ENCODE measurements at regions not wholly inside any gene's neighbourhood (a gene's known extent, or its start where the extent isn't known, plus 50 kb on each side); places are given as distances from the start of the nearest gene placed in this dataset.

GRCh38 chr16:85334718-85335583 is 222.7 kb upstream of the CIBAR2 start:
- DNase-seq (ENCODE audit: low spot score) (no peak), ATAC-seq (peak; percentile 2)
- intact Hi-C loops (cut with DNase I): no loop called here

GRCh38 chr16:85335584-85336491 is 223.6 kb upstream of the CIBAR2 start:
- intact Hi-C loops (cut with DNase I): no loop called here
- DNase-seq (ENCODE audit: low spot score) (no peak), ATAC-seq (no peak)

GRCh38 chr16:85337910-85338637 is 225.8 kb upstream of the CIBAR2 start:
- no peak for DNase-seq (ENCODE audit: low spot score)
- no peak for ATAC-seq
- intact Hi-C loops (cut with DNase I): no loop called here

DNA sequence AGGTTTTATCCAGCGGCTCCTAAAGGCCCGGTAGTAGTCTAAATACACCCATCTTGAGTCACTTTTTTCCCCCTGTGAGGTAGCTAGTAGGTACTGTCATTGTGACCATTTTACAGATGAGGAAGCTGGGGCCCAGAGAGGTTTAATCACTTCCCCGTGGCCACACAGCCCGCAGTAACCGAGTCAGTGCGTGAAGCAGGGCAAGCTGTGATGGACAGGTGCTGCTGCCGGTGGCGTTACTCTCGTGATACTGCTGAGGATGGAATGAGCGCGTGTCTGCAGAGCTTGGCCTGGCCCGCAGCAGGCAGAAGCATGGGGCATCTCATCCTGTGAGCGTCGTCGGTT is 226.3 kb upstream of the CIBAR2 start:
- no peak for DNase-seq (ENCODE audit: low spot score)
- intact Hi-C loops (cut with DNase I): no loop called here
- ATAC-seq: no peak

GRCh38 chr16:85338989-85339685 is 226.9 kb upstream of the CIBAR2 start:
- no peak for DNase-seq (ENCODE audit: low spot score)
- intact Hi-C loops (cut with DNase I): no loop called here
- no peak for ATAC-seq

DNA sequence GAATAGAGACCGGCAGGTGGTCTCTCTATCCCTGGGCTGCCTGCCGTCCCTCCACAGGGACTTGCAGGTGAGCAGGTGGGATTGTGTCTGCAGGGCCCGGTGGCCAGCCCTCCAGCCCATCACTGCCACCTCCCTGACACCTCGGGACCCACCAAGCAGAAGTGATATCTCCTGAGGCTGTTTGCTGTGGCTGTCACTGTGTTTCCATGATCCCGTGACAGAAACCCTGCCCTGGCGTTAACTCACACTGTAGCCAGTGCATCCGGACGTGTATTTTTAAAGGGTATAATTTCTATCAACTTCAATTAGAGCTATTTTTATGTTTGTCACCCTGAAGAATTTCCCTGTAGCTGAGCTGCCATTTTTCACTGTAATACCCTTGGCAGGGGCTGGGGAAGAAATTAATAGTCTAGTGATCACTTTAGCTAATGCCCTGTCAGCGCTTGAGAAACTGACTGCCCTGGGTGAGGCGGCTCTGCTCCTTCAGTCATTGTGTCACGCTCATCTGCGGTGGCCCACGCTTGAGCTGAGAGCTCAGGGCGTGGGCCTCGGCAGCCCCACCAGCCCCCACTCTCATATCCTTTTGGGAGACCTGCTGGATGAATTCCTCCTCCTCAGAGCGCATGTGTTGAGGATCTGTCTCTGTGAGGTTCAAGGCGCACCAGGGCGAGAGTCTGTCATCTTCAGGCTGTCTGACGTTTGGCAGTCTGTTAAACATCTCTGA is 229.9 kb upstream of the CIBAR2 start:
- intact Hi-C loops (cut with DNase I): no loop called here
- no peak for ATAC-seq

GRCh38 chr16:85344502-85345128 is 232.3 kb upstream of the CIBAR2 start:
- intact Hi-C loops (cut with DNase I): no loop called here
- DNase-seq (ENCODE audit: low spot score) (no peak), ATAC-seq (no peak)

More for the DNA sequence above, 229.9 kb upstream of the CIBAR2 start:
- DNase-seq (ENCODE audit: low spot score): no peak

DNA sequence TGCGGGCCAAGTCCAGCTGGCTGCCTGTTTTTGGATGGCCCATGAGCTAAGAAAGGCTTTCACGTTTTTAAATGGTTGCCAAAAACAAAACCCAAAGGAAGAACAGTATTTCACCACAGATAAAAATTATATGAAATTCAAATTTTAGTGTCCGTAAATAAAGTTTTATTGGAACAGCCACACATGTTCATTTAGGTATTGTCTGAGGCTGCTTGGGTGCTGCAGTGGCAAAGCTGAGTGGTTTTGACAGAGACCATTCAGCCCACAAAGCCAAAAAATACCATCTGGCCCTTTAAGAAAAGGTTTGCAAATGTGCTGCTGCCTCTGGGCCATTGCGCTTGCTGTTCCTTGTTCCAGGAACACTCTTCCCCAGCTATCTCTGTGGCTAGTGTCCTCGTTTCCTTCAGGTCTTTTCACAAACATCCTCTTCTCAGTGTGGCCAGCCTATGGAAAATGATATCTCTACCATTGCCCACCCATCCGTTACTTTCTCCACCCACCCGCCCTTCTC is 232.9 kb upstream of the CIBAR2 start:
- intact Hi-C loops (cut with DNase I): no loop called here
- ATAC-seq: no peak
- no peak for DNase-seq (ENCODE audit: low spot score)

- no peak for DNase-seq (ENCODE audit: low spot score)
- intact Hi-C loops (cut with DNase I): no loop called here
Measured at GRCh38 chr16:85346404-85347212, 234.3 kb upstream of the CIBAR2 start.

GRCh38 chr16:85347213-85347591 is 234.9 kb upstream of the CIBAR2 start:
- intact Hi-C loops (cut with DNase I): no loop called here
- no peak for ATAC-seq
- no peak for DNase-seq (ENCODE audit: low spot score)

More at GRCh38 chr16:85346404-85347212, 234.3 kb upstream of the CIBAR2 start:
- no peak for ATAC-seq

- no peak for DNase-seq (ENCODE audit: low spot score)
- intact Hi-C loops (cut with DNase I): no loop called here
- ATAC-seq: no peak
Measured at GRCh38 chr16:85348065-85348840, 236.0 kb upstream of the CIBAR2 start.

DNA sequence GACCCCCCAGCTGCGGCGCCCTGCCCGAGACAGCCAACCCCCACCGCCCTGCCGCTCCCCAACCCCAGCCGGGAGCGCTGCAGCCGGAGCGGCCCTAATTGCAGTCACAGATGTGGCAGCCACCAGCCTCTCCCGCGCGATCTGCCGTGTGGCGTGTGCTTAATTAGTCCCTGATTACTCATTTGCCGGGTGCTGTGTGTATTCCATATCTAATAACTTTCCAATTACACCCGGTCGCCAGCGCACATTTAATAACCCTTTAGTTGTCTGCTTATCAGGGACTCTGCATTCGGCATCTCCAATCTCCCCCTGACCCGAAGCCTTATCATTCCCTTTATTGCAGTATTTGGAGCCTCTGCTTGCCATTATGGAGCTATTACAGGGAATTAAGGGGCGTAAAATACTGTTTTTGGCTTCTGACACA is 236.7 kb upstream of the CIBAR2 start:
- no peak for ATAC-seq
- no peak for DNase-seq (ENCODE audit: low spot score)
- intact Hi-C loops (cut with DNase I): no loop called here

DNA sequence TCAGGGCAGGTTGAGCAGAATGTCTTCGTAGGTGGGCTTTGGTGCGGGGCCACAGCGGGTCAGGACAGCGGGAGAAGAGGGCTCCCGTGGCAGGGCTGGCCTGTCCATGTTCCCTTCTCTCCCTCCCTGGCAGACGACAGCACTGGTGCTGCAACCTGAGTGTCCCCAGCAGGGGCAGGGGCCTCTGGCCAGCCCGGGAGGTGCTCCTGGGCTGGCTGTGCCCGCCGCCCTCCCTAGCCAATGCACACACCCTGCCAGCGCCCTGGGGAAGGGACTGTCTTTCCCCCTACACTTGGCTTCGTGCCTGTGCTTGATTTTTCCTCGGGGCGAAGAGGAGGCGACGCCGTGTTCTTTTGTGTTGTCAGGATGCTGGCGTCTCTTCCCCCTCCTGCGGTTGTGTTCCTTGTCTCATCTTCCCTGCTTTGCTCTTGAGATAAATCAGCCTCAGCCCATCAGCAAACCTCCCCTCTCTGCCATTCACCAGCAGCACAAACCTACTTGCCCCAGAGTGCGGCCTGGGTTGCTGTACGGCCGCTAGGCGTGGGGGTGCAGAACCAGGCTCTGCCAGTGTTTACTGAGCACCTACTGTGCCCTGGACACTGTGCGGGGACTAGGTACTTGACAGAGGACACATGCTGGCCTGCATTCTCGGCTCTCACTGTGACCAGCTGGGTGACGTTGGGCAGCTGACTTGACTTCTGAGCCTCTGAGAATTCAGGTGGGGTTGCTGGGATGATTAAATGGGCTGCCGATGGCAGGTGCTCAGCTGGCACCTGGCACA is 237.3 kb upstream of the CIBAR2 start:
- ATAC-seq (no peak), DNase-seq (ENCODE audit: low spot score) (no peak)
- intact Hi-C loops (cut with DNase I): no loop called here

GRCh38 chr16:85350146-85350728 is 238.0 kb upstream of the CIBAR2 start:
- ATAC-seq: no peak

GRCh38 chr16:85350973-85351372 is 238.7 kb upstream of the CIBAR2 start:
- intact Hi-C loops (cut with DNase I): no loop called here
- ATAC-seq (peak; percentile 74), DNase-seq (ENCODE audit: low spot score) (peak; percentile 90)

More at GRCh38 chr16:85350146-85350728, 238.0 kb upstream of the CIBAR2 start:
- no peak for DNase-seq (ENCODE audit: low spot score)
- intact Hi-C loops (cut with DNase I): no loop called here
